Spleen (tissue), 7 donors: ENCODE measurements at regions not wholly inside any gene's neighbourhood (a gene's known extent, or its start where the extent isn't known, plus 50 kb on each side); places are given as distances from the start of the nearest gene placed in this dataset.

ENCODE experiments used
- POLR2A ChIP-seq, 3 donors: fragments of 450-650 bp; IDR thresholded peaks; one replicate each; pipeline ENCODE4 v1.5.1; 2017; ENCODE audit warnings: antibody characterized with exemption in 3 of 3, mild to moderate bottlenecking in 1 of 3
- TF ChIP-seq, protein P1 (sequence below), 11 experiments: fragments of 200-600 bp in 7 of 11; fragments of 450-650 bp in 4 of 11; sonication (generic) in 4 of 11; IDR thresholded peaks in 8 of 11; conservative IDR thresholded peaks in 3 of 11; 1 replicate in 7 of 11; 2 replicates in 4 of 11; pipeline versions ENCODE4 v1.4.0 to v1.8.0; 2016 to 2021; ENCODE audit warnings: antibody characterized with exemption in 11 of 11, inconsistent platforms in 4 of 11, mild to moderate bottlenecking in 1 of 11
- donor health status: DM: no; HTN: no; CAD: no; lungs with moderate emphysema.
- donor health status: DM: no; HTN: no; CAD: no.
- donor health status: DM: no; HTN: no; CAD: no.

DNA sequence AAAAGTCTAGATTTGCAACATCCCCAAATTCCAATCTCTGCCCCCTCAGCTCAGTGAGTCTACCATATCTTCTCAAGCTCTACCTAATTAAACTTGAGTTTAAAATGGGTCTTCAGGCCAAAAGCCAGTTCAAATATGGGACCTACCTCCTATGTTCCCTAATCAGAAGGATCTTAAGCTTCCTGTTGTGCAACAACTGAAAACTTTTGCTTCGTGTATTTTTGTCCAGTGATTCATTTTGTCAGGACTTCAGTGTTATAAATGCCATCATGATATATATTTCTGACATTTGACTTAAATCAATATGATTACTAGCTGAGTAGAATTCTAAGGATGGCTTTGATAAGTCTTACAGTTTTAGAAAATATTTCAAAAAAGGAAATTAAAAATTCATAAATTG is 622.6 kb upstream of the PTCHD4 start:
- TF ChIP-seq, protein P1, sequence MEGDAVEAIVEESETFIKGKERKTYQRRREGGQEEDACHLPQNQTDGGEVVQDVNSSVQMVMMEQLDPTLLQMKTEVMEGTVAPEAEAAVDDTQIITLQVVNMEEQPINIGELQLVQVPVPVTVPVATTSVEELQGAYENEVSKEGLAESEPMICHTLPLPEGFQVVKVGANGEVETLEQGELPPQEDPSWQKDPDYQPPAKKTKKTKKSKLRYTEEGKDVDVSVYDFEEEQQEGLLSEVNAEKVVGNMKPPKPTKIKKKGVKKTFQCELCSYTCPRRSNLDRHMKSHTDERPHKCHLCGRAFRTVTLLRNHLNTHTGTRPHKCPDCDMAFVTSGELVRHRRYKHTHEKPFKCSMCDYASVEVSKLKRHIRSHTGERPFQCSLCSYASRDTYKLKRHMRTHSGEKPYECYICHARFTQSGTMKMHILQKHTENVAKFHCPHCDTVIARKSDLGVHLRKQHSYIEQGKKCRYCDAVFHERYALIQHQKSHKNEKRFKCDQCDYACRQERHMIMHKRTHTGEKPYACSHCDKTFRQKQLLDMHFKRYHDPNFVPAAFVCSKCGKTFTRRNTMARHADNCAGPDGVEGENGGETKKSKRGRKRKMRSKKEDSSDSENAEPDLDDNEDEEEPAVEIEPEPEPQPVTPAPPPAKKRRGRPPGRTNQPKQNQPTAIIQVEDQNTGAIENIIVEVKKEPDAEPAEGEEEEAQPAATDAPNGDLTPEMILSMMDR (IDR thresholded peaks at IDR 0.05 in 8 of 11, conservative IDR thresholded peaks at IDR 0.05 in 3 of 11): no peak
- no peak for TF ChIP-seq POLR2A (IDR thresholded peaks at IDR 0.05)
